ENCODE measurements at regions not wholly inside any gene's neighbourhood (a gene's known extent, or its start where the extent isn't known, plus 50 kb on each side); places are given as distances from the start of the nearest gene placed in this dataset.

- DNase-seq, result no peak
- Histone ChIP-seq H3K9me3 (ENCODE audit: severe bottlenecking) (peaks cover 3% of the 10 kb centered on the region), H3K36me3 (no peaks in the 10 kb centered on the region), H3K27ac (no peak overlapping the region), H3K27me3 (ENCODE audit: insufficient read depth, low read depth, severe bottlenecking) (no peaks in the 10 kb centered on the region), H3K4me3 (ENCODE audit: low read depth, low read length) (no peak overlapping the region)
- no peak for TF ChIP-seq CTCF (IDR thresholded peaks at IDR 0.05; ENCODE audit: low read depth, low read length)
These were observed 379.0 kb downstream of the CCER1 start for GRCh38 chr12:90575995-90576394.

- Histone ChIP-seq H3K36me3 (no peaks in the 10 kb centered on the region), H3K27ac (no peak overlapping the region), H3K27me3 (ENCODE audit: insufficient read depth, low read depth, severe bottlenecking) (no peaks in the 10 kb centered on the region), H3K9me3 (ENCODE audit: severe bottlenecking) (peaks cover 3% of the 10 kb centered on the region), H3K4me3 (ENCODE audit: low read depth, low read length) (no peak overlapping the region)
- DNase-seq, result no peak
- no peak for TF ChIP-seq CTCF (IDR thresholded peaks at IDR 0.05; ENCODE audit: low read depth, low read length)
These were observed 380.3 kb downstream of the CCER1 start for GRCh38 chr12:90574676-90575075.

GRCh38 chr12:90572778-90573177 lies 382.2 kb downstream of the CCER1 start:
- Histone ChIP-seq H3K4me3 (ENCODE audit: low read depth, low read length) (no peak overlapping the region), H3K27me3 (ENCODE audit: insufficient read depth, low read depth, severe bottlenecking) (no peaks in the 10 kb centered on the region), H3K9me3 (ENCODE audit: severe bottlenecking) (peaks cover 3% of the 10 kb centered on the region), H3K36me3 (no peaks in the 10 kb centered on the region), H3K27ac (no peak overlapping the region)
- no peak for DNase-seq
- no peak for TF ChIP-seq CTCF (IDR thresholded peaks at IDR 0.05; ENCODE audit: low read depth, low read length)

- Histone ChIP-seq H3K9me3 (ENCODE audit: severe bottlenecking) (peaks cover 11% of the 10 kb centered on the region), H3K27me3 (ENCODE audit: insufficient read depth, low read depth, severe bottlenecking) (no peaks in the 10 kb centered on the region), H3K4me3 (ENCODE audit: low read depth, low read length) (no peak overlapping the region), H3K36me3 (no peaks in the 10 kb centered on the region), H3K27ac (no peak overlapping the region)
- no peak for TF ChIP-seq CTCF (IDR thresholded peaks at IDR 0.05; ENCODE audit: low read depth, low read length)
- DNase-seq, result no peak
These were observed 385.3 kb downstream of the CCER1 start for GRCh38 chr12:90569685-90570084.

GRCh38 chr12:90562671-90563070 lies 392.3 kb downstream of the CCER1 start:
- no peak for DNase-seq
- H3K9me3 ChIP-seq (ENCODE audit: severe bottlenecking), result peaks cover 11% of the 10 kb centered on the region
- TF ChIP-seq CTCF (IDR thresholded peaks at IDR 0.05; ENCODE audit: low read depth, low read length), result no peak
- no peak overlapping the region for H3K27ac ChIP-seq
- no peak overlapping the region for H3K4me3 ChIP-seq (ENCODE audit: low read depth, low read length)
- H3K27me3 ChIP-seq (ENCODE audit: insufficient read depth, low read depth, severe bottlenecking), result no peaks in the 10 kb centered on the region
- no peaks in the 10 kb centered on the region for H3K36me3 ChIP-seq

GRCh38 chr12:90548595-90548994 lies 406.4 kb downstream of the CCER1 start:
- Histone ChIP-seq H3K27ac (no peak overlapping the region), H3K9me3 (ENCODE audit: severe bottlenecking) (no peaks in the 10 kb centered on the region), H3K4me3 (ENCODE audit: low read depth, low read length) (no peak overlapping the region), H3K27me3 (ENCODE audit: insufficient read depth, low read depth, severe bottlenecking) (no peaks in the 10 kb centered on the region), H3K36me3 (no peaks in the 10 kb centered on the region)
- no peak for TF ChIP-seq CTCF (IDR thresholded peaks at IDR 0.05; ENCODE audit: low read depth, low read length)
- no peak for DNase-seq
